ENCODE measurements at regions not wholly inside any gene's neighbourhood (a gene's known extent, or its start where the extent isn't known, plus 50 kb on each side); places are given as distances from the start of the nearest gene placed in this dataset.

- DNase-seq (ENCODE audit: low spot score): no peak
- Mint-ChIP-seq H3K36me3 (ENCODE audit: low read depth) (no peaks in the 10 kb centered on the region), H3K4me1 (ENCODE audit: low read depth) (peaks cover 19% of the 10 kb centered on the region), H3K27me3 (ENCODE audit: low read depth) (no peaks in the 10 kb centered on the region), H3K4me3 (ENCODE audit: unreplicated experiment) (no peak overlapping the region), H3K9me3 (ENCODE audit: low read depth) (no peaks in the 10 kb centered on the region), H3K27ac (ENCODE audit: unreplicated experiment) (no peak overlapping the region)
- TF ChIP-seq CTCF (IDR thresholded peaks at IDR 0.05): no peak
Measured at GRCh38 chr13:97570442-97570841, 136.5 kb downstream of the RAP2A start.

- no peak overlapping the region for H3K27ac Mint-ChIP-seq (ENCODE audit: unreplicated experiment)
- peaks cover 16% of the 10 kb centered on the region for H3K4me1 Mint-ChIP-seq (ENCODE audit: low read depth)
- no peaks in the 10 kb centered on the region for H3K36me3 Mint-ChIP-seq (ENCODE audit: low read depth)
- peaks cover 7% of the 10 kb centered on the region for H3K9me3 Mint-ChIP-seq (ENCODE audit: low read depth)
- TF ChIP-seq CTCF (IDR thresholded peaks at IDR 0.05): no peak
- H3K27me3 Mint-ChIP-seq (ENCODE audit: low read depth): no peaks in the 10 kb centered on the region
- no peak overlapping the region for H3K4me3 Mint-ChIP-seq (ENCODE audit: unreplicated experiment)
- no peak for DNase-seq (ENCODE audit: low spot score)
Measured at GRCh38 chr13:97573011-97573410, 139.0 kb downstream of the RAP2A start.

- Mint-ChIP-seq H3K4me1 (ENCODE audit: low read depth) (peaks cover 9% of the 10 kb centered on the region), H3K4me3 (ENCODE audit: unreplicated experiment) (no peak overlapping the region), H3K27ac (ENCODE audit: unreplicated experiment) (no peak overlapping the region), H3K27me3 (ENCODE audit: low read depth) (no peaks in the 10 kb centered on the region), H3K9me3 (ENCODE audit: low read depth) (peaks cover 7% of the 10 kb centered on the region), H3K36me3 (ENCODE audit: low read depth) (no peaks in the 10 kb centered on the region)
- peak; percentile 66 for TF ChIP-seq CTCF (IDR thresholded peaks at IDR 0.05)
- no peak for DNase-seq (ENCODE audit: low spot score)
Measured at GRCh38 chr13:97574926-97575325, 141.0 kb downstream of the RAP2A start.

GRCh38 chr13:97577026-97577425, 143.1 kb downstream of the RAP2A start:
- no peak overlapping the region for H3K27ac Mint-ChIP-seq (ENCODE audit: unreplicated experiment)
- peaks cover 7% of the 10 kb centered on the region for H3K9me3 Mint-ChIP-seq (ENCODE audit: low read depth)
- no peak for DNase-seq (ENCODE audit: low spot score)
- H3K4me3 Mint-ChIP-seq (ENCODE audit: unreplicated experiment): no peak overlapping the region
- no peaks in the 10 kb centered on the region for H3K27me3 Mint-ChIP-seq (ENCODE audit: low read depth)
- TF ChIP-seq CTCF (IDR thresholded peaks at IDR 0.05): no peak
- no peaks in the 10 kb centered on the region for H3K36me3 Mint-ChIP-seq (ENCODE audit: low read depth)
- H3K4me1 Mint-ChIP-seq (ENCODE audit: low read depth): no peaks in the 10 kb centered on the region

GRCh38 chr13:97582170-97582569, 148.2 kb downstream of the RAP2A start:
- Mint-ChIP-seq H3K27me3 (ENCODE audit: low read depth) (peaks cover 8% of the 10 kb centered on the region), H3K4me1 (ENCODE audit: low read depth) (no peaks in the 10 kb centered on the region)

More at GRCh38 chr13:97582170-97582569, 148.2 kb downstream of the RAP2A start:
- no peak for DNase-seq (ENCODE audit: low spot score)
- no peak overlapping the region for H3K27ac Mint-ChIP-seq (ENCODE audit: unreplicated experiment)
- H3K9me3 Mint-ChIP-seq (ENCODE audit: low read depth): peaks cover 5% of the 10 kb centered on the region
- no peak for TF ChIP-seq CTCF (IDR thresholded peaks at IDR 0.05)
- H3K36me3 Mint-ChIP-seq (ENCODE audit: low read depth): peaks cover 1% of the 10 kb centered on the region
- H3K4me3 Mint-ChIP-seq (ENCODE audit: unreplicated experiment): no peak overlapping the region

Data from chondrocyte (in vitro differentiated cells).